Caco-2 (cell line): ENCODE measurements at regions not wholly inside any gene's neighbourhood (a gene's known extent, or its start where the extent isn't known, plus 50 kb on each side); places are given as distances from the start of the nearest gene placed in this dataset.

Experiments
- BruUV-seq: library from RNA; stranded (reverse); fragments of 400-500 nt; replicated peaks from 2 replicates; lab custom pipeline; 2021; lab: Mats Ljungman, UMichigan
- CTCF ChIA-PET: fragments of 300-600 bp; sonication (Branson Sonifier 250); formaldehyde crosslinking; loops from one replicate; lab custom pipeline; 2022; ENCODE audit warnings: antibody characterized with exemption; lab: Charles Lee
- POLR2A ChIA-PET: fragments of 300-600 bp; sonication (Branson Sonifier 250); formaldehyde crosslinking; loops from one replicate; lab custom pipeline; 2022; ENCODE audit warnings: antibody characterized with exemption; lab: Charles Lee
- DNase-seq, 2 experiments: peaks; one replicate each; pipeline versions ENCODE4 v3.0.0 to v3.0.0-alpha.2; 2020 to 2022
- H3K27me3 ChIP-seq: replicated peaks from 2 replicates; pipeline ENCODE4 v1.6.0; 2011; ENCODE audit warnings: low read length; ENCODE audit not compliant: control insufficient read depth, insufficient read depth
- H3K36me3 ChIP-seq: 2 replicates; pipeline ENCODE4 v1.5.1; 2011; ENCODE audit warnings: low read length; ENCODE audit not compliant: control insufficient read depth, insufficient read depth
- H3K4me1 ChIP-seq: fragments of 250-450 bp; sonication (Bioruptor Pico); 2 replicates; pipeline ENCODE4 v1.5.1; 2020; ENCODE audit warnings: mild to moderate bottlenecking
- H3K4me3 ChIP-seq: 2 replicates; pipeline ENCODE4 v1.5.1; 2011; ENCODE audit warnings: low read depth, mild to moderate bottlenecking, control low read depth, low read length
- H3K9me3 ChIP-seq: fragments of 250-450 bp; sonication (Bioruptor Pico); 2 replicates; pipeline ENCODE4 v1.5.1; 2020; ENCODE audit warnings: mild to moderate bottlenecking, moderate library complexity
- H3K27ac Mint-ChIP-seq: one replicate; pipeline ENCODE4 v1.8.0; 2022; ENCODE audit warnings: mixed read lengths; ENCODE audit not compliant: unreplicated experiment
- H3K27me3 Mint-ChIP-seq: one replicate; pipeline ENCODE4 v1.8.0; 2022; ENCODE audit warnings: mixed read lengths; ENCODE audit not compliant: insufficient read depth, unreplicated experiment
- H3K36me3 Mint-ChIP-seq: one replicate; pipeline ENCODE4 v1.8.0; 2022; ENCODE audit warnings: mild to moderate bottlenecking, mixed read lengths; ENCODE audit not compliant: insufficient read depth, unreplicated experiment
- H3K4me1 Mint-ChIP-seq: one replicate; pipeline ENCODE4 v1.8.0; 2022; ENCODE audit warnings: low read depth, mixed read lengths; ENCODE audit not compliant: unreplicated experiment
- H3K4me3 Mint-ChIP-seq: one replicate; pipeline ENCODE4 v1.8.0; 2022; ENCODE audit warnings: mild to moderate bottlenecking, moderate library complexity, mixed read lengths; ENCODE audit not compliant: unreplicated experiment
- H3K9me3 Mint-ChIP-seq: one replicate; pipeline ENCODE4 v1.8.0; 2022; ENCODE audit warnings: mixed read lengths; ENCODE audit not compliant: unreplicated experiment
- CTCF ChIP-seq, 2 experiments: fragments of 200-600 bp in 1 of 2; IDR thresholded peaks; 1 replicate in 1 of 2; 2 replicates in 1 of 2; pipeline versions ENCODE4 v1.5.1 to v1.8.0; 2011 to 2022; ENCODE audit warnings: antibody characterized with exemption in 1 of 2, control low read depth in 1 of 2, inconsistent platforms in 1 of 2, low read depth in 1 of 2, low read length in 1 of 2, mild to moderate bottlenecking in 1 of 2, moderate library complexity in 1 of 2; ENCODE audit not compliant: insufficient read depth in 1 of 2, severe bottlenecking in 1 of 2, unreplicated experiment in 1 of 2
- intact Hi-C: fragments of 100-400 bp; cut with micrococcal nuclease; formaldehyde crosslinking; loops from one replicate; pipeline ENCODE4 v1.10.0; 2022; ENCODE audit not compliant: unreplicated experiment

GRCh38 chr12:13463189-13463588 lies 266.7 kb downstream of the EMP1 start:
- intact Hi-C loops = no loop called here
- no peak for TF ChIP-seq CTCF (IDR thresholded peaks at IDR 0.05; ENCODE audit: insufficient read depth in 1 of 2, low read depth in 1 of 2, low read length in 1 of 2, severe bottlenecking in 1 of 2, unreplicated experiment in 1 of 2)
- Histone ChIP-seq H3K4me3 (no peak overlapping the region), H3K4me1 (no peaks in the 10 kb centered on the region), H3K9me3 (no peaks in the 10 kb centered on the region), H3K27me3 (0 out of 2 replicates have a peak, but pooled peaks cover 1% of the 10 kb centered on the region), H3K36me3 (no peaks in the 10 kb centered on the region)
- no peaks in the 10 kb centered on the region for H3K4me1 Mint-ChIP-seq
- H3K27me3 Mint-ChIP-seq = peaks cover 8% of the 10 kb centered on the region
- H3K9me3 Mint-ChIP-seq = no peaks in the 10 kb centered on the region
- BruUV-seq = no TSS peak
- POLR2A ChIA-PET = no interaction called here
- CTCF ChIA-PET = no interaction called here
- H3K27ac Mint-ChIP-seq = no peak overlapping the region
- H3K36me3 Mint-ChIP-seq = no peaks in the 10 kb centered on the region
- no peak for DNase-seq
- H3K4me3 Mint-ChIP-seq = no peak overlapping the region

- intact Hi-C loops = no loop called here
- DNase-seq = no peak
- Histone ChIP-seq H3K36me3 (no peaks in the 10 kb centered on the region), H3K4me1 (no peaks in the 10 kb centered on the region), H3K9me3 (no peaks in the 10 kb centered on the region), H3K27me3 (0 out of 2 replicates have a peak, but pooled peaks cover 1% of the 10 kb centered on the region), H3K4me3 (no peak overlapping the region)
- Mint-ChIP-seq H3K27me3 (peaks cover 4% of the 10 kb centered on the region), H3K27ac (no peak overlapping the region), H3K4me1 (no peaks in the 10 kb centered on the region), H3K4me3 (no peak overlapping the region), H3K36me3 (no peaks in the 10 kb centered on the region), H3K9me3 (no peaks in the 10 kb centered on the region)
- CTCF ChIA-PET = no interaction called here
- POLR2A ChIA-PET = no interaction called here
- TF ChIP-seq CTCF (IDR thresholded peaks at IDR 0.05; ENCODE audit: insufficient read depth in 1 of 2, low read depth in 1 of 2, low read length in 1 of 2, severe bottlenecking in 1 of 2, unreplicated experiment in 1 of 2) = no peak
- BruUV-seq = no TSS peak
These were observed 265.9 kb downstream of the EMP1 start for GRCh38 chr12:13462450-13462849.

- 0 out of 2 replicates have a peak, but pooled peaks cover 1% of the 10 kb centered on the region for H3K27me3 ChIP-seq
- ChIA-PET CTCF (no interaction called here), POLR2A (no interaction called here)
- no peaks in the 10 kb centered on the region for H3K9me3 ChIP-seq
- no peak for TF ChIP-seq CTCF (IDR thresholded peaks at IDR 0.05; ENCODE audit: insufficient read depth in 1 of 2, low read depth in 1 of 2, low read length in 1 of 2, severe bottlenecking in 1 of 2, unreplicated experiment in 1 of 2)
- H3K36me3 ChIP-seq = no peaks in the 10 kb centered on the region
- H3K36me3 Mint-ChIP-seq = no peaks in the 10 kb centered on the region
- H3K9me3 Mint-ChIP-seq = no peaks in the 10 kb centered on the region
- no peak overlapping the region for H3K4me3 Mint-ChIP-seq
- H3K4me1 Mint-ChIP-seq = no peaks in the 10 kb centered on the region
- intact Hi-C loops = loop anchor here (10.0 kb wide), 1 partner anchor 201 kb away; no protein-coding TSS in a partner anchor
- BruUV-seq = no TSS peak
- no peak for DNase-seq
- H3K4me1 ChIP-seq = no peaks in the 10 kb centered on the region
- no peak overlapping the region for H3K4me3 ChIP-seq
- peaks cover 2% of the 10 kb centered on the region for H3K27me3 Mint-ChIP-seq
- no peak overlapping the region for H3K27ac Mint-ChIP-seq
These were observed 259.2 kb downstream of the EMP1 start for GRCh38 chr12:13455778-13456144.
